ENCODE measurements at regions not wholly inside any gene's neighbourhood (a gene's known extent, or its start where the extent isn't known, plus 50 kb on each side); places are given as distances from the start of the nearest gene placed in this dataset.

GRCh38 chr2:74735009-74735408 lies 81.0 kb downstream of the SEMA4F start:
- DNase-seq: no peak

- peak; percentile 83 for DNase-seq
Measured at GRCh38 chr2:74735564-74735963, 81.5 kb downstream of the SEMA4F start.

GRCh38 chr2:74736589-74736988 lies 82.5 kb downstream of the SEMA4F start:
- no peak for DNase-seq

- DNase-seq: no peak
Measured at GRCh38 chr2:74738586-74738985, 84.5 kb downstream of the SEMA4F start.

- no peak for DNase-seq
Measured at GRCh38 chr2:74739129-74739528, 85.1 kb downstream of the SEMA4F start.

GRCh38 chr2:74739733-74740241 lies 85.7 kb downstream of the SEMA4F start:
- DNase-seq: no peak

- DNase-seq: peak; percentile 47
Measured at GRCh38 chr2:74740395-74740740, 86.3 kb downstream of the SEMA4F start.

GRCh38 chr2:74740741-74741431 lies 86.8 kb downstream of the SEMA4F start:
- no peak for DNase-seq

- DNase-seq: no peak
Measured at GRCh38 chr2:74741629-74742028, 87.6 kb downstream of the SEMA4F start.

- no peak for DNase-seq
Measured at GRCh38 chr2:74742471-74742870, 88.4 kb downstream of the SEMA4F start.

GRCh38 chr2:74743039-74743438 lies 89.0 kb downstream of the SEMA4F start:
- no peak for DNase-seq

GRCh38 chr2:74743778-74744177 lies 89.7 kb downstream of the SEMA4F start:
- DNase-seq: no peak

GRCh38 chr2:74744731-74745515 lies 89.0 kb upstream of the HK2 start:
- no peak for DNase-seq

- no peak for DNase-seq
Measured at GRCh38 chr2:74745766-74746165, 88.2 kb upstream of the HK2 start.

- no peak for DNase-seq
Measured at GRCh38 chr2:74746480-74746879, 87.4 kb upstream of the HK2 start.

- DNase-seq: no peak
Measured at GRCh38 chr2:74747411-74748080, 86.4 kb upstream of the HK2 start.

GRCh38 chr2:74748665-74749064 lies 85.3 kb upstream of the HK2 start:
- DNase-seq: no peak

GRCh38 chr2:74749432-74749831 lies 84.5 kb upstream of the HK2 start:
- no peak for DNase-seq

- DNase-seq: no peak
Measured at GRCh38 chr2:74751981-74752851, 81.7 kb upstream of the HK2 start.

GRCh38 chr2:74755386-74755785 lies 78.5 kb upstream of the HK2 start:
- no peak for DNase-seq

GRCh38 chr2:74756356-74756890 lies 77.5 kb upstream of the HK2 start:
- no peak for DNase-seq

- no peak for DNase-seq
Measured at GRCh38 chr2:74759986-74760385, 73.9 kb upstream of the HK2 start.

Measured in DMS79 treated with DMSO at 0.1 percent for 48 hours (cell line).